ENCODE measurements at regions not wholly inside any gene's neighbourhood (a gene's known extent, or its start where the extent isn't known, plus 50 kb on each side); places are given as distances from the start of the nearest gene placed in this dataset.

DNA sequence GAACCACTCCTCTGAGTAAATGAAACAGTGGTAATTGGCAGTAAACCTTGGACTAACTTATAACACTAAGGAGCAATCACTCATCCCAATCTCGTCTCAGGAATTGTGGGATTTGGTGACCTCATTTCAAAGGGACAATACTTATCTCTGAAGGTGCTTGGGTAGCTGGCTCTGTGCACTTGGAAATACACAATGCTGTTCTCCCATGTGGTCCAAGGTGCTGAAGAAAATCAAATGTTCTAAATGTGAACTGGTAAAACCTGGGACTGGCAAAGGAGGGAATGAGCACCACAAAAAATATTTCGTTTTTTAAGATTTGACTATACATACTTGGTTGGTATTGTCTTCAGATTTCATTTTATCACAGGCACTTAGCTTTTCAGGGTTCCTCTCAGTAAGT is 1193.0 kb downstream of the SORCS1 start:
- no peaks in the 10 kb centered on the region for H3K9me2 ChIP-seq (ENCODE audit: insufficient read depth, low read length)
- no peaks in the 10 kb centered on the region for H3K36me3 ChIP-seq (ENCODE audit: insufficient read depth, low read length)
- DNase-seq (ENCODE audit: low spot score): no peak
- intact Hi-C loops (cut with micrococcal nuclease; ENCODE audit: unreplicated experiment): no loop called here
- H3K4me3 ChIP-seq (ENCODE audit: low read depth, low read length, poor library complexity, severe bottlenecking): no peak overlapping the region
- no peaks in the 10 kb centered on the region for H3K79me2 ChIP-seq (ENCODE audit: insufficient read depth, low read depth, low read length)
- H3K4me1 ChIP-seq (ENCODE audit: insufficient read depth, low read length, poor library complexity, severe bottlenecking): no peaks in the 10 kb centered on the region
- no TSS peak for BruUV-seq (replicated peaks)
- no peaks in the 10 kb centered on the region for H3K9me3 ChIP-seq (ENCODE audit: low read length)
- ChIA-PET CTCF (ENCODE audit: unreplicated experiment) (no interaction called here), POLR2A (interaction anchor here (0.6 to 1.3 kb wide), 4 partner anchors 15 to 18 kb away, joined by 3 to 5 read pairs (median 3); no protein-coding TSS in a partner anchor)
- H3K27ac ChIP-seq (ENCODE audit: low read depth, low read length, poor library complexity, severe bottlenecking): no peak overlapping the region
- no peak overlapping the region for H2AFZ ChIP-seq (ENCODE audit: low read length)
- no peaks in the 10 kb centered on the region for H4K20me1 ChIP-seq (ENCODE audit: insufficient read depth, low read length)
- no peak overlapping the region for H3K4me2 ChIP-seq (ENCODE audit: low read length)
- TF ChIP-seq EZH2phosphoT487 (IDR thresholded peaks at IDR 0.05; ENCODE audit: borderline replicate concordance, low read depth, low read length): no peak
- TF ChIP-seq, protein P1, sequence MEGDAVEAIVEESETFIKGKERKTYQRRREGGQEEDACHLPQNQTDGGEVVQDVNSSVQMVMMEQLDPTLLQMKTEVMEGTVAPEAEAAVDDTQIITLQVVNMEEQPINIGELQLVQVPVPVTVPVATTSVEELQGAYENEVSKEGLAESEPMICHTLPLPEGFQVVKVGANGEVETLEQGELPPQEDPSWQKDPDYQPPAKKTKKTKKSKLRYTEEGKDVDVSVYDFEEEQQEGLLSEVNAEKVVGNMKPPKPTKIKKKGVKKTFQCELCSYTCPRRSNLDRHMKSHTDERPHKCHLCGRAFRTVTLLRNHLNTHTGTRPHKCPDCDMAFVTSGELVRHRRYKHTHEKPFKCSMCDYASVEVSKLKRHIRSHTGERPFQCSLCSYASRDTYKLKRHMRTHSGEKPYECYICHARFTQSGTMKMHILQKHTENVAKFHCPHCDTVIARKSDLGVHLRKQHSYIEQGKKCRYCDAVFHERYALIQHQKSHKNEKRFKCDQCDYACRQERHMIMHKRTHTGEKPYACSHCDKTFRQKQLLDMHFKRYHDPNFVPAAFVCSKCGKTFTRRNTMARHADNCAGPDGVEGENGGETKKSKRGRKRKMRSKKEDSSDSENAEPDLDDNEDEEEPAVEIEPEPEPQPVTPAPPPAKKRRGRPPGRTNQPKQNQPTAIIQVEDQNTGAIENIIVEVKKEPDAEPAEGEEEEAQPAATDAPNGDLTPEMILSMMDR (conservative IDR thresholded peaks at IDR 0.05; ENCODE audit: low read length): no peak

DNA sequence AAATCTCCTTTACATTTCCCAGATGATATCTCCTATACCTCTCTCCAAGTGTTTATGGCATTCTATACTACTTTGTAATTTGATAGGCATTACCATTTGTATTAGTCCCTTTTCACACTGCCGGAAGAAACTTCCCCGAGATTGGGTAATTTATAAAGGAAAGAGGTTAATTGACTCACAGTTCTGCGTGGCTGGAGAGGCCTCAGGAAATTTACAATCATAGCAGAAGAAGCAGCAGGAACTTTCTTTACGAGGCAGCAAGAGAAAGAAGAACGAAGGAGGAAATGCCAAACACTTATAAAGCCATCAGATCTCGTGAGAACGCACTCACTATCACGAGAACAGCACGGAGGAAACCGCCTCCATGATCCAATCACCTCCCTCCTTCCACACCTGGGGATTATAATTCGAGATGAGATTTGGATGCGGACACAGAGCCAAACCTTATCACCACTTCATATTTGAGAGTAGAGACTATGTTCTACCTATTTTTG is 1194.6 kb downstream of the SORCS1 start:
- Histone ChIP-seq H3K4me2 (ENCODE audit: low read length) (no peak overlapping the region), H4K20me1 (ENCODE audit: insufficient read depth, low read length) (no peaks in the 10 kb centered on the region), H3K79me2 (ENCODE audit: insufficient read depth, low read depth, low read length) (no peaks in the 10 kb centered on the region), H3K4me1 (ENCODE audit: insufficient read depth, low read length, poor library complexity, severe bottlenecking) (no peaks in the 10 kb centered on the region), H3K27ac (ENCODE audit: low read depth, low read length, poor library complexity, severe bottlenecking) (no peak overlapping the region), H3K9me2 (ENCODE audit: insufficient read depth, low read length) (no peaks in the 10 kb centered on the region), H3K4me3 (ENCODE audit: low read depth, low read length, poor library complexity, severe bottlenecking) (no peak overlapping the region), H2AFZ (ENCODE audit: low read length) (no peak overlapping the region), H3K36me3 (ENCODE audit: insufficient read depth, low read length) (no peaks in the 10 kb centered on the region), H3K9me3 (ENCODE audit: low read length) (no peaks in the 10 kb centered on the region)
- no peak for DNase-seq (ENCODE audit: low spot score)
- ChIA-PET CTCF (ENCODE audit: unreplicated experiment) (no interaction called here), POLR2A (no interaction called here)
- BruUV-seq (replicated peaks): no TSS peak
- intact Hi-C loops (cut with micrococcal nuclease; ENCODE audit: unreplicated experiment): no loop called here
- no peak for TF ChIP-seq EZH2phosphoT487 (IDR thresholded peaks at IDR 0.05; ENCODE audit: borderline replicate concordance, low read depth, low read length)
- TF ChIP-seq, protein P1 (conservative IDR thresholded peaks at IDR 0.05; ENCODE audit: low read length): no peak

DNA sequence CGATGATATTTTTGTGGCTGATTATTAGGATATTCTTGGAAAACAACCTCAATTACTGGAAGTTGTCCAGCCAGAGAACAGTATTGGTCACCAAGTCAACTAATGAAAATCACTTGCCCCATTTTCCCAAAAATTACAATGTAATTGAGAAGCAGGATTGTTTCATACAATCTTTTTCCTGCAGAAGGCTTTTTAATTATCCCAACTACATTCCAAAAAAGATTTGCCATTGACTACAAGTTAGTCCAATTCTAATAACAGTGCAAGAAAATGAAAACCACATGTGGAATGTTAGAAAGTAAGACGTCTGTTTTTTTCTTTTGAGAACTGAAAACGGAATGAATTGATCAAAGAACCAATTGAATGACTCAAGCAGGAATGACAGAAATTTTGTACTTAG is 1195.8 kb downstream of the SORCS1 start:
- H3K4me3 ChIP-seq (ENCODE audit: low read depth, low read length, poor library complexity, severe bottlenecking): no peak overlapping the region
- H3K4me2 ChIP-seq (ENCODE audit: low read length): no peak overlapping the region
- H3K9me2 ChIP-seq (ENCODE audit: insufficient read depth, low read length): no peaks in the 10 kb centered on the region
- no peaks in the 10 kb centered on the region for H3K36me3 ChIP-seq (ENCODE audit: insufficient read depth, low read length)
- H3K4me1 ChIP-seq (ENCODE audit: insufficient read depth, low read length, poor library complexity, severe bottlenecking): no peaks in the 10 kb centered on the region
- no peaks in the 10 kb centered on the region for H3K79me2 ChIP-seq (ENCODE audit: insufficient read depth, low read depth, low read length)
- no peaks in the 10 kb centered on the region for H3K9me3 ChIP-seq (ENCODE audit: low read length)
- intact Hi-C loops (cut with micrococcal nuclease; ENCODE audit: unreplicated experiment): no loop called here
- no peak overlapping the region for H2AFZ ChIP-seq (ENCODE audit: low read length)
- H4K20me1 ChIP-seq (ENCODE audit: insufficient read depth, low read length): no peaks in the 10 kb centered on the region
- ChIA-PET CTCF (ENCODE audit: unreplicated experiment) (no interaction called here), POLR2A (interaction anchor here (0.6 kb wide), 1 partner anchor 14 kb away, joined by 3 read pairs; no protein-coding TSS in a partner anchor)
- no TSS peak for BruUV-seq (replicated peaks)
- no peak for TF ChIP-seq EZH2phosphoT487 (IDR thresholded peaks at IDR 0.05; ENCODE audit: borderline replicate concordance, low read depth, low read length)
- TF ChIP-seq, protein P1 (conservative IDR thresholded peaks at IDR 0.05; ENCODE audit: low read length): no peak
- no peak overlapping the region for H3K27ac ChIP-seq (ENCODE audit: low read depth, low read length, poor library complexity, severe bottlenecking)
- no peak for DNase-seq (ENCODE audit: low spot score)
